Vagina (tissue), 2 donors: ENCODE measurements at regions not wholly inside any gene's neighbourhood (a gene's known extent, or its start where the extent isn't known, plus 50 kb on each side); places are given as distances from the start of the nearest gene placed in this dataset.
"Not testable (repeated sequence)": the region's sequence is repeated elsewhere in the genome, so short reads cannot be mapped to it uniquely, and the experiment has no call there.

Source experiments
- DNase-seq, 2 donors: peaks; one replicate each; pipeline ENCODE4 v3.0.0-alpha.2; 2017; ENCODE audit errors: extremely low spot score in 2 of 2
- H3K27ac ChIP-seq: fragments of 200-600 bp; sonication (generic); one replicate; pipeline ENCODE4 v1.5.1; 2019
- H3K27me3 ChIP-seq: fragments of 200-600 bp; sonication (generic); one replicate; pipeline ENCODE4 v1.5.1; 2019
- H3K36me3 ChIP-seq, 2 donors: fragments of 200-600 bp; sonication (generic); one replicate each; pipeline ENCODE4 v1.5.1; 2017 to 2019
- H3K4me1 ChIP-seq: fragments of 200-600 bp; sonication (generic); one replicate; pipeline ENCODE4 v1.5.1; 2019
- H3K4me3 ChIP-seq, 2 donors: fragments of 200-600 bp; sonication (generic); 1 replicate in 1 of 2; 2 replicates in 1 of 2; pipeline ENCODE4 v1.5.1; 2016 to 2019
- H3K9me3 ChIP-seq: fragments of 200-600 bp; sonication (generic); one replicate; pipeline ENCODE4 v1.5.1; 2019
- CTCF ChIP-seq, 3 experiments: fragments of 450-650 bp in 2 of 3; fragments of 200-600 bp in 1 of 3; sonication (generic) in 1 of 3; IDR thresholded peaks; one replicate each; pipeline ENCODE4 v1.5.1; 2017 to 2019; ENCODE audit warnings: antibody characterized with exemption in 3 of 3, mild to moderate bottlenecking in 2 of 3, moderate library complexity in 2 of 3
- POLR2A ChIP-seq, 2 donors: fragments of 450-650 bp; IDR thresholded peaks; one replicate each; pipeline ENCODE4 v1.6.1; 2017; ENCODE audit warnings: antibody characterized with exemption in 2 of 2, mild to moderate bottlenecking in 2 of 2, moderate library complexity in 2 of 2
- POLR2AphosphoS5 ChIP-seq, 2 donors: sonication (generic); formaldehyde crosslinking; IDR thresholded peaks; one replicate each; pipeline ENCODE4 v1.9.0; 2017; ENCODE audit warnings: antibody characterized with exemption in 2 of 2, mild to moderate bottlenecking in 2 of 2, low read depth in 1 of 2; ENCODE audit not compliant: insufficient read depth in 1 of 2
- intact Hi-C: fragments of 100-400 bp; cut with DNase I; formaldehyde crosslinking; loops from one replicate; pipeline ENCODE4 v1.15.1; 2023

- H3K4me3 ChIP-seq, result no peak overlapping the region
- DNase-seq, result peak in 1 of 2 donors; percentile 55
- H3K9me3 ChIP-seq, result no peaks in the 10 kb centered on the region
- no peak overlapping the region for H3K27ac ChIP-seq
- no peaks in the 10 kb centered on the region for H3K27me3 ChIP-seq
- TF ChIP-seq POLR2A (IDR thresholded peaks at IDR 0.05) (no peak), POLR2AphosphoS5 (IDR thresholded peaks at IDR 0.05; ENCODE audit: insufficient read depth in 1 of 2, low read depth in 1 of 2) (no peak), CTCF (IDR thresholded peaks at IDR 0.05) (no peak)
- no peaks in the 10 kb centered on the region for H3K36me3 ChIP-seq
- intact Hi-C loops, result no loop called here
- H3K4me1 ChIP-seq, result no peaks in the 10 kb centered on the region
Observed at GRCh38 chr22:47616396-47617020, 854.1 kb downstream of the TBC1D22A start.

- TF ChIP-seq CTCF (IDR thresholded peaks at IDR 0.05) (no peak), POLR2A (IDR thresholded peaks at IDR 0.05) (no peak), POLR2AphosphoS5 (IDR thresholded peaks at IDR 0.05; ENCODE audit: insufficient read depth in 1 of 2, low read depth in 1 of 2) (no peak)
- no peak for DNase-seq
- Histone ChIP-seq H3K9me3 (no peaks in the 10 kb centered on the region), H3K27ac (no peak overlapping the region), H3K4me3 (no peak overlapping the region), H3K27me3 (no peaks in the 10 kb centered on the region), H3K36me3 (no peaks in the 10 kb centered on the region), H3K4me1 (no peaks in the 10 kb centered on the region)
- intact Hi-C loops, result no loop called here
Observed at GRCh38 chr22:47615051-47615450, 852.6 kb downstream of the TBC1D22A start.

- H3K9me3 ChIP-seq, result no peaks in the 10 kb centered on the region
- intact Hi-C loops, result no loop called here
- no peak overlapping the region for H3K27ac ChIP-seq
- H3K36me3 ChIP-seq, result no peaks in the 10 kb centered on the region
- no peak for DNase-seq
- H3K4me1 ChIP-seq, result no peaks in the 10 kb centered on the region
- TF ChIP-seq POLR2A (IDR thresholded peaks at IDR 0.05), result no peak
- TF ChIP-seq POLR2AphosphoS5 (IDR thresholded peaks at IDR 0.05; ENCODE audit: insufficient read depth in 1 of 2, low read depth in 1 of 2), result no peak
- TF ChIP-seq CTCF (IDR thresholded peaks at IDR 0.05), result no peak
- no peaks in the 10 kb centered on the region for H3K27me3 ChIP-seq
- H3K4me3 ChIP-seq, result no peak overlapping the region
Observed at GRCh38 chr22:47613606-47614350, 851.3 kb downstream of the TBC1D22A start.

- DNase-seq, intact Hi-C loops, H3K36me3 ChIP-seq: not testable (repeated sequence)
Observed at GRCh38 chr22:47613181-47613580, 850.7 kb downstream of the TBC1D22A start.

GRCh38 chr22:47612311-47612910 lies 850.0 kb downstream of the TBC1D22A start:
- no peaks in the 10 kb centered on the region for H3K36me3 ChIP-seq
- H3K27ac ChIP-seq, result no peak overlapping the region
- H3K27me3 ChIP-seq, result no peaks in the 10 kb centered on the region
- no peak overlapping the region for H3K4me3 ChIP-seq
- intact Hi-C loops, result no loop called here
- no peak for DNase-seq
- TF ChIP-seq CTCF (IDR thresholded peaks at IDR 0.05) (no peak), POLR2A (IDR thresholded peaks at IDR 0.05) (no peak), POLR2AphosphoS5 (IDR thresholded peaks at IDR 0.05; ENCODE audit: insufficient read depth in 1 of 2, low read depth in 1 of 2) (no peak)
- no peaks in the 10 kb centered on the region for H3K4me1 ChIP-seq
- no peaks in the 10 kb centered on the region for H3K9me3 ChIP-seq

More at GRCh38 chr22:47613181-47613580, 850.7 kb downstream of the TBC1D22A start:
- H3K9me3 ChIP-seq, H3K4me1 ChIP-seq, H3K4me3 ChIP-seq, H3K27ac ChIP-seq, H3K27me3 ChIP-seq: not testable (repeated sequence)
